ENCODE measurements at regions not wholly inside any gene's neighbourhood (a gene's known extent, or its start where the extent isn't known, plus 50 kb on each side); places are given as distances from the start of the nearest gene placed in this dataset.

DNA sequence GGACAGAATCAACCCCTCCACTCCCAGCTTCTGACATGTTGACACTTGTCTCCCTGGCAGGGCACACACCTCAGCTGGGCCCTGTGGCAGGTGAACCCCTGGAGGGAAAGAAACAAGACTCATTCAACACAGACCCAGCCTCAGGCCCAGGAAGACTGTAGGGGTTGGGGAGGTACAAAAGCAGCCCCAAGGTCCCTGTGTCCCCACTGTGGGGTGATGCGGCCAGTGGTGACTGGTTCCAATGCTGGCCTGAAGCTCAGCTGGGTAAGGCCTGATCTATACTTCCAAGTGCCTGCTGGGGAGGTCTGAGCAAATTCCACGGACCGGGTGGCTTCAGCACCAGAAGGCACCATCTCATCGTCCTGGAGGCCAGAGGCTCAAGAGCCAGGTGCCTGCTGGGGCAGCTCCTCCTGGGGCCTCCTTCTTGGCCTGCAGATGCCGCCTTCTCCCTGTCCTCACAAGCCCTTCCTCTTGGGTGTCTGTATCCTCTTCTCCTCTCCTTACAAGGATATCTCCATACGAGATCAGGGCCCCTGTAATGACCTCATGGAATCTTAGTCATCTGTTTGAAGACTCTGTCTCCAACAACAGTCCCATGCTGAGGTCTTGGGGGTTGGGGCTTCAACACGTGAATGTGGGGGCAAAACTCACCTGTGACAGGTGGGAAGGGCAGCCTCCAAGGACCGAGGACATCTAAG lies 1492.1 kb downstream of the BRD1 start:
- Histone ChIP-seq H3K4me3 (ENCODE audit: control extremely low read depth in 1 of 5, extremely low read depth in 1 of 5, insufficient read depth in 1 of 5, low read depth in 2 of 5, low read length in 4 of 5) (no peak overlapping the region), H3K36me3 (replicated peaks in 1 of 2; ENCODE audit: control extremely low read depth in 1 of 2, control insufficient read depth in 1 of 2, extremely low read depth in 1 of 2, insufficient read depth in 2 of 2, low read length in 1 of 2) (no peaks in the 10 kb centered on the region), H3K27ac (ENCODE audit: low read length in 2 of 2) (no peak overlapping the region), H2AFZ (ENCODE audit: insufficient read depth, low read depth, low read length, poor library complexity, severe bottlenecking) (no peak overlapping the region), H3K4me1 (ENCODE audit: control insufficient read depth in 2 of 2, insufficient read depth in 2 of 2, low read length in 2 of 2) (no peaks in the 10 kb centered on the region), H3K79me2 (ENCODE audit: control insufficient read depth, insufficient read depth, low read length) (no peaks in the 10 kb centered on the region), H3K4me2 (replicated peaks; ENCODE audit: low read depth, low read length, poor library complexity, severe bottlenecking) (no peak overlapping the region), H4K20me1 (ENCODE audit: control insufficient read depth, insufficient read depth, low read length, poor library complexity, severe bottlenecking) (no peaks in the 10 kb centered on the region), H3K9me3 (ENCODE audit: control extremely low read depth in 1 of 3, control insufficient read depth in 2 of 3, insufficient read depth in 1 of 3, low read length in 2 of 3) (peaks cover 0 to 4% (median 0%) of the 10 kb centered on the region in 3 donors), H3K9ac (ENCODE audit: low read length) (no peak overlapping the region), H3K27me3 (replicated peaks in 1 of 4; ENCODE audit: control extremely low read depth in 1 of 4, control insufficient read depth in 3 of 4, insufficient read depth in 4 of 4, low read length in 3 of 4) (peaks cover 0 to 5% (median 0%) of the 10 kb centered on the region in 4 experiments)
- no peak overlapping the region for H3K4me3 Mint-ChIP-seq
- TF ChIP-seq, protein P1, sequence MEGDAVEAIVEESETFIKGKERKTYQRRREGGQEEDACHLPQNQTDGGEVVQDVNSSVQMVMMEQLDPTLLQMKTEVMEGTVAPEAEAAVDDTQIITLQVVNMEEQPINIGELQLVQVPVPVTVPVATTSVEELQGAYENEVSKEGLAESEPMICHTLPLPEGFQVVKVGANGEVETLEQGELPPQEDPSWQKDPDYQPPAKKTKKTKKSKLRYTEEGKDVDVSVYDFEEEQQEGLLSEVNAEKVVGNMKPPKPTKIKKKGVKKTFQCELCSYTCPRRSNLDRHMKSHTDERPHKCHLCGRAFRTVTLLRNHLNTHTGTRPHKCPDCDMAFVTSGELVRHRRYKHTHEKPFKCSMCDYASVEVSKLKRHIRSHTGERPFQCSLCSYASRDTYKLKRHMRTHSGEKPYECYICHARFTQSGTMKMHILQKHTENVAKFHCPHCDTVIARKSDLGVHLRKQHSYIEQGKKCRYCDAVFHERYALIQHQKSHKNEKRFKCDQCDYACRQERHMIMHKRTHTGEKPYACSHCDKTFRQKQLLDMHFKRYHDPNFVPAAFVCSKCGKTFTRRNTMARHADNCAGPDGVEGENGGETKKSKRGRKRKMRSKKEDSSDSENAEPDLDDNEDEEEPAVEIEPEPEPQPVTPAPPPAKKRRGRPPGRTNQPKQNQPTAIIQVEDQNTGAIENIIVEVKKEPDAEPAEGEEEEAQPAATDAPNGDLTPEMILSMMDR (IDR thresholded peaks at IDR 0.05): no peak
- no peak for TF ChIP-seq EZH2 (IDR thresholded peaks at IDR 0.05; ENCODE audit: borderline replicate concordance, insufficient read depth, low read depth, low read length, poor library complexity, severe bottlenecking)
- intact Hi-C loops (cut with micrococcal nuclease): no loop called here
- DNase-seq (no peak), ATAC-seq (ENCODE audit: low read depth) (no peak)
- no peaks in the 10 kb centered on the region for H3K4me1 Mint-ChIP-seq
- peaks cover 5% of the 10 kb centered on the region for H3K27me3 Mint-ChIP-seq
- ChIA-PET CTCF (no interaction called here), POLR2A (no interaction called here)
- 79% methylated on average over 7 of the region's 8 CpGs for WGBS (ENCODE audit: insufficient coverage)
- no peak overlapping the region for H3K27ac Mint-ChIP-seq
- H3K9me3 Mint-ChIP-seq (ENCODE audit: insufficient read depth): no peaks in the 10 kb centered on the region

DNA sequence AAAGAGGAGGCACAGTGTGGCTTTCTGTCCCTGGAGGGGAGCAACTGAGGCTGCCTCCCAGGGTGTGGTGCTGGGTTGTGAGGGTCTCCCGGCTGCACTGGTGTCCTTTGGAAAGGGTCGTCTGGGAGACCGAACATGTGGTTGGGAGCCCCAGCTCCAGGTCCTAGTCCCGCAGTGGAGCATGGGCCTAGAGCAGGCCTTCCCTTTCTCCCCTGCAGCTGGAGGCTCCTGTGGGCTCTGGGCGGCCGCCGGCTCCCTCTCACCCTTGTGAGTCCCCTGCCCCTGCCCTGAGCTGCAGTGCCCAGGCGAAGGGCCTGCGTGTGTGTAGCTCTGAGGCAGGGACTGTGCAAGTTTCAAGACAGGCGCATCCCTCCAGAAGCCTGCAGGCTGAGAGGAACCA lies 1492.7 kb downstream of the BRD1 start:
- Histone ChIP-seq H3K4me3 (ENCODE audit: control extremely low read depth in 1 of 5, extremely low read depth in 1 of 5, insufficient read depth in 1 of 5, low read depth in 2 of 5, low read length in 4 of 5) (no peak overlapping the region), H3K27ac (ENCODE audit: low read length in 2 of 2) (no peak overlapping the region), H3K9me3 (ENCODE audit: control extremely low read depth in 1 of 3, control insufficient read depth in 2 of 3, insufficient read depth in 1 of 3, low read length in 2 of 3) (peaks cover 0 to 4% (median 0%) of the 10 kb centered on the region in 3 donors), H3K36me3 (replicated peaks in 1 of 2; ENCODE audit: control extremely low read depth in 1 of 2, control insufficient read depth in 1 of 2, extremely low read depth in 1 of 2, insufficient read depth in 2 of 2, low read length in 1 of 2) (no peaks in the 10 kb centered on the region), H3K27me3 (replicated peaks in 1 of 4; ENCODE audit: control extremely low read depth in 1 of 4, control insufficient read depth in 3 of 4, insufficient read depth in 4 of 4, low read length in 3 of 4) (peaks cover 0 to 5% (median 0%) of the 10 kb centered on the region in 4 experiments), H3K4me2 (replicated peaks; ENCODE audit: low read depth, low read length, poor library complexity, severe bottlenecking) (no peak overlapping the region), H3K4me1 (ENCODE audit: control insufficient read depth in 2 of 2, insufficient read depth in 2 of 2, low read length in 2 of 2) (no peaks in the 10 kb centered on the region), H3K9ac (ENCODE audit: low read length) (no peak overlapping the region), H2AFZ (ENCODE audit: insufficient read depth, low read depth, low read length, poor library complexity, severe bottlenecking) (no peak overlapping the region), H4K20me1 (ENCODE audit: control insufficient read depth, insufficient read depth, low read length, poor library complexity, severe bottlenecking) (no peaks in the 10 kb centered on the region), H3K79me2 (ENCODE audit: control insufficient read depth, insufficient read depth, low read length) (no peaks in the 10 kb centered on the region)
- WGBS (ENCODE audit: insufficient coverage): 85% methylated on average over 10 of the region's 10 CpGs
- Mint-ChIP-seq H3K27ac (no peak overlapping the region), H3K27me3 (peaks cover 5% of the 10 kb centered on the region), H3K9me3 (ENCODE audit: insufficient read depth) (no peaks in the 10 kb centered on the region), H3K4me1 (no peaks in the 10 kb centered on the region), H3K4me3 (no peak overlapping the region)
- DNase-seq (no peak), ATAC-seq (ENCODE audit: low read depth) (no peak)
- ChIA-PET CTCF (no interaction called here), POLR2A (no interaction called here)
- intact Hi-C loops (cut with micrococcal nuclease): no loop called here
- no peak for TF ChIP-seq EZH2 (IDR thresholded peaks at IDR 0.05; ENCODE audit: borderline replicate concordance, insufficient read depth, low read depth, low read length, poor library complexity, severe bottlenecking)
- TF ChIP-seq, protein P1 (IDR thresholded peaks at IDR 0.05): no peak
